GM21528 (cell line): ENCODE measurements at regions not wholly inside any gene's neighbourhood (a gene's known extent, or its start where the extent isn't known, plus 50 kb on each side); places are given as distances from the start of the nearest gene placed in this dataset.

Experiments
- ATAC-seq: cut with Tn5 transposase; IDR thresholded peaks from one replicate; pipeline ENCODE4 v1.9.1; 2021; ENCODE audit warnings: mild to moderate bottlenecking, moderate library complexity; ENCODE audit not compliant: unreplicated experiment, low FRiP score

DNA sequence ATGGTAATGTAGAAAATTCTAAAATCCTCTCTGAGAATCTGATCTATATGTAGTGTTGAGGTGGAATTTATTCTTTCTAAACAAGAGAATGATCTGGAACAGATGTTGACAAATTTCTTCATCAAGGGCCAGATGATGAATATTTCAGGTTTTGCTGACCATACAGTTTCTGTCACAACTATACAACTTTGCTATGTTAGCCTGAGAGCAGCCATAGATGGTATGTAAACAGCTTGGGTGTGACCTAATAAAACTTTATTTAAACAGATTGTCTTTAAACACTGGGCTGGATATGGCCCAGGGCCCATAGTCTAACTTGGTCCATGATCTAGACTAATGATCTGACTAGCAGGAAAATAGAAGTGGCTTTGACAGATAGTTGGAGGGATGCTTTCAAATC is 213.6 kb upstream of the CELF2 start:
- ATAC-seq: no peak

DNA sequence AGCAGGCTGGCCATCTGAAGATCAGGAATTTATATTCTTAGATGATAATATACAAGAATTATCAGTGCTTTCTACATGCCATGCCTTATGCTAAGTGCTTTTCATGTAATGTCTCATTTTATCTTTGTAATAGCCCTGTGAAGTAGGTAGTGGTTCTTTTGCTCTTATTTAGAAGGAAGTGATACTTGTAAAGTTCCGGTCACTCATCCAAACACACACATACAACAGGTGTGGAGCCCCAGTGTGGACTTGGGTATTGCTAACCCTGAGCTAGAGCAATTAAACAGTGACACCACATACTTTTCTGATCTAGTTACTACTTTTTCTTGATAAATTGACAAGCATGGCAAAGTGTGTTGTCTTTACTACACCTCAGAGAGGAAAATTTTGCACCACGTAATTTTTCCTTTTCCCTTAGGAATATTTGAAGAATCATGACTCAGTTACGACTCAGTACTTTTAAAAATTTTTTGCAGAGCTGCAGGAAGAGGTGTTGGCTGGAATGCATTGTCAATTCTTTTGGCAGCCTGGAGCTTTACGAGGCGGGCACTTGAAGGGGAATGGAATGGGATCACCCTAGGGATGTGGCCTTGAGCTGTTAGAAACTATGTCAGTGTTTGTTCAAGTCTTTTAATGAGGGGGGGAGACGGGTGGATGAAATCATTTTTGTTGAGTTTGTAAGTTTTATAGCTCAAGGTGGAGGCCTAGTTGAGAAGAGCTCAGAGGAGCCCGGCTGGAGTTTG is 212.5 kb upstream of the CELF2 start:
- ATAC-seq: no peak

DNA sequence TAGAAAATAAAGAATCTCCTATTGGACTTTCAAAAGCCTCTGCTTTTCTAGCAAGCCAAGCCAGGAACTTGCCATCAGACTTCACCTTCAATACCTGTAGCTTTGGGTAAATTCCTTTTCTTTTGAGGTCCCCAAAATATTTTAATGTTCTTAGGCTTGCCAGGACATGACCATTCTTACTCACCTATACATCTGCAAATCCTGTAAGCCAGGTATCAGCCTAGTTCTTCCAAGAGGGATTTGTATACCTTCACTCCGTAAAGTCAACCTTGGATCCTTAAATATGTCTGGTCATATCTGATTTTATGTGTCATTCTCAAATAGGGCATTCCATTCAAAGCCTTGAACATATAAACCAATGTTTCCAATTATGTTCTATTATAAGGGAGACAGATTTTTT is 210.6 kb upstream of the CELF2 start:
- ATAC-seq: no peak

GRCh38 chr10:10811562-10811961 is 206.1 kb upstream of the CELF2 start:
- ATAC-seq: no peak

GRCh38 chr10:10813656-10814055 is 204.0 kb upstream of the CELF2 start:
- no peak for ATAC-seq

- no peak for ATAC-seq
Observed at GRCh38 chr10:10814069-10814468, 203.6 kb upstream of the CELF2 start.

DNA sequence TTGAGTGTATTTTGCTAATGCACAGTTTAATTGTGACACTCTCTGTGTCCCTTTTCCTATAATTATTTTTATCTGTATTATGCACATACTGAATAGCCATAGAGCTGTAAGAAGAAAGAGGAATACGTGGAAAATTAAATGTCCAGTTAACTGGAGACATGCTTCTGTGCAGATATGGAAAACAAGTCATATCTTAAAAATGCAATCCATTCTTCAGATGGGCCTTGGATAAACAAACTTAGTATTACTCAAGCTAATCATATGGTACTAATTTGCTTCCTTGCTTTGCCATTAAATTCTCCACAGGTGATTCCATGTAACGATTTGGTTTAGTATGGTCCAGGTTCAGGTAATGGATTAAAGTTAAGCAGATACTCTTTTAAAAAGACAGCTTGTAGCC is 201.2 kb upstream of the CELF2 start:
- no peak for ATAC-seq

- ATAC-seq: no peak
Observed at GRCh38 chr10:10817609-10818008, 200.1 kb upstream of the CELF2 start.

- ATAC-seq: no peak
Observed at GRCh38 chr10:10818082-10818481, 199.6 kb upstream of the CELF2 start.

DNA sequence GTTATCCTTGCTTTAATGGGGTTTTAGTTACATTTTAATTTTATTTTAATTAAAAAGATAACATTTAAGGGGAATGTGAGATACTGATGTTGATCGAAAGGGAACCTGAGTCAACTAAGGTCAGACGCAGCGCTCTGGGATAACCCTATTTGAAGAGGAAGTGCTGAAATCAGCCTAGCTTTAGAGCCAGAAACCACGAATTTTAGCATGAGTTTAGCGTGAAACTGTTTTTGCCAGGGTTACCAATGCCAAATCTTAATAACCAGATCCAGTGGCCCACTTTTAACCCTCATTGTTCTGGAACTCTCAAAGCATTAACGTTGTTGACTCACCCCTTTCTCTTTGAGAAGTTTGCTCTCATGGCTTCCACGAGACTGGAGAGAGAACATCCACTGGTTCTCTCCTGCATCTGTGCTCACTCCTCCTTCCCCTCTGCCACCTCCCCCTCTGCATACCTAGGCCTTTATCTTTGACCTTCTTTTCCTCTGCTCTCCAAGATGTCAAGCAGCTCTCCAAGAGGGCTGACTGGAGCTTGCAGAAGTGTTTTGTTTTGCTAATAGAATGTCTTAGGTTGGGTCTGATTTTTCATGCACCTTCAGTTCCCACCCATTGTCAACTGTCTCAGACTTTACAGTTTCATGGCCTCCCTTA is 198.3 kb upstream of the CELF2 start:
- ATAC-seq: no peak

DNA sequence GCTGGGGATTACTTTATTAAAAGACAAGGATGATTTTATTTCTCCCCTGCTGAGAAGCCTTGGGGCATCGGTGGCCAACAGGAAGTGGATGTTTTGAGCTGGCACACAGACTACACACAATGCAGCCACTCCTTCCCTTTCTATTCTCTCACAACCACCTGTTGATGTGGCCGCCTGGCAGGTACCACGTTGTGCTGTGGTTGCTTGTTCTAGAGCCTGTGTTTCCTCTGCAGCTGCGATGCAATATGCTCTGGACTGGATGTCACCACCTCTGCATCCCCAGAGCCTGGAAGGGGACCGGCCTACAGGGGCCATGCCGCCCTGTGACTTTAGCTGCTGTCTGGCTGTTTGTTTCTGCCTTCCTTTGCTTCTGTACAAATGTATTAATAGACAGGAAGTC is 195.7 kb upstream of the CELF2 start:
- no peak for ATAC-seq

- no peak for ATAC-seq
Observed at GRCh38 chr10:10824591-10825148, 193.0 kb upstream of the CELF2 start.

- ATAC-seq: no peak
Observed at GRCh38 chr10:10826125-10826524, 191.5 kb upstream of the CELF2 start.

- no peak for ATAC-seq
Observed at GRCh38 chr10:10828623-10829022, 189.0 kb upstream of the CELF2 start.

DNA sequence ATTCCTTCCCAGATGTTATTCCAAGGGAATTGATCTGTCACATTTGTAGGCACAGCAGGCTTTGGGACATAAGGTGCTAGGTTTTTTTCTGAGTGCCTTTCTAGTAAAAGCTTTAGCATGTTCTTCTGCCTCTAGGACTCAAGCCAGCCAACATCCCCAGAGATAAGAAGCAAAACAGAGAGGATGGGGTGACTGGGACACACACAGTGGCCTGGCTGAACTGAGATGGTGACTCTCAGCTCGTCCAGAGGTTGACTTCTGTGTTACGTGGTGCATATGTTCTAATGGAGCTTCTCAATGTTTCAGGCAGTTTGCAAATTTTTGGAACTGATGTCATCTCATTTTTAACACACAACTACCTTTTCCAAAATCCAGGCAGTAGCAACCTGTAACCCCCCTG is 188.1 kb upstream of the CELF2 start:
- ATAC-seq: no peak

GRCh38 chr10:10830293-10830986 is 187.2 kb upstream of the CELF2 start:
- no peak for ATAC-seq

DNA sequence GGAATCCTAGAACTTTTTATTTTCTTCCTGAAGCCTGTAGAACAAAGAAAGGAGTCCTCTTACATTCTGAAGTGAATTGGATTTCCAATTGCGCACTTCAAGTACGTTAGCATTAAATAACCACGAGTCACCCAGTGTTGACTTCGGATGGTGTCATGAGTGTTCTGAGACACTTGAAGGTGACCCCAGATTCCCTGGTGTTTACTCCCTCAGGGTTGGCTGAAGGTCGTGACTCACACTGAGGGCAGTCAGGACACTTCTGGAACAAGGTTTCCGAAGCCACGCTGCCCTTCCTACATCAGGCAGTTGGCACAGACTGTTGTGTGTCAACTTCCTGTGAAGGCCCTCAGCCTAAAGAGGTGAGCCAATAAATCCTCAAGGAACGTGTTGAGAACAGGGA is 186.6 kb upstream of the CELF2 start:
- ATAC-seq: no peak

DNA sequence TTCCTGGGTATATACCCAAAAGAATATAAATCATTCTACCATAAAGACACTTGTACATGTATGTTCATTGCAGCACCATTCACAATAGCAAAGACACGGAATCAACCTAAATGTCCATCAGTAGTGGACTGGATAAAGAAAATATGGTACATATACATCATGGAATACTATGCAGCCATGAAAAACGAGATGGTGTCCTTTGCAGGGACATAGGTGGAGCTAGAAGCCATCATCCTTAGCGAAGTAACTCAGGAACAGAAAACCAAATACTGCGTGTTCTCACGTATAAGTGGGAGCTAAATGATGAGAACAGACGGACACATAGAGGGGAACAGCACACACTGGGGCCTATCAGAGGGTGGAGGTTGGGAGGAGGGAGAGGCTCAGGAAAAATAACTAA is 183.7 kb upstream of the CELF2 start:
- no peak for ATAC-seq

DNA sequence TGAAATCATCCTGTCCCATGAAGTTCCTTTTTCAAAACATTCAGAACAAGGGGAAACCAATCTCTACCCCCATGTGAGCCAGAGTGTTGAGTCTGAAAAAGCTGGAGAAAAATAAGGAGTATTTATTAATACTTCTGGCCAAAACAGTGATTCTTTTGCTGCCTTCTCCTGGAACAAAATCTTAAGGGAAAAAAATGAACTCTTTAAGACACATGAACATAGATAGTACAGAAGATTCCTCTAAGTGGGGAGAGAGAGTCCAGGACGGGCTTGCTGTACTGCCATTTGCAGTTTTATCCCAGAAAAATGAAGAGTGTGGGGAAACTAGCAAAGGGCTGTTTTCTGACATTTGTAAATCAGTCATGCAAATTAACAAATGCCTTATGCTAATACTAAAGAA is 173.4 kb upstream of the CELF2 start:
- ATAC-seq: no peak

DNA sequence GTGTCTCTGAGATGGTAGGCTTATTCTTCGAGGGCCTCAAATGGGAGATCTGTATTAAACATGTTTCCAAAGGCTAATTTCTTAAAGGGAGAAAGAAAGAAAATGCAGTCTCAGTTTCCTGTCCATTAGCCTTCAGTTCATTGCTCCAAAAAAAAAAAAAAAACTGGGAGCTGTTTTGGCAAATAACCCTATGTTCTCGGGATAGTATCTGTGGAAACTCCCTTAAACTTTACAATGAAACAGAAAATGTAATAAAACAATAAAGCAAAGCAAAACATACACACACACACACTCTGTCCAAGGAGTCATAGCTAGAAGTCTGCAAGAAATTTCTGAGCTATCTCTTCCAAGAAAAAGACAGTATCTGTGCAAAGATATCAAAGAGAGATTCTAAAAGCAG is 172.5 kb upstream of the CELF2 start:
- ATAC-seq: no peak

DNA sequence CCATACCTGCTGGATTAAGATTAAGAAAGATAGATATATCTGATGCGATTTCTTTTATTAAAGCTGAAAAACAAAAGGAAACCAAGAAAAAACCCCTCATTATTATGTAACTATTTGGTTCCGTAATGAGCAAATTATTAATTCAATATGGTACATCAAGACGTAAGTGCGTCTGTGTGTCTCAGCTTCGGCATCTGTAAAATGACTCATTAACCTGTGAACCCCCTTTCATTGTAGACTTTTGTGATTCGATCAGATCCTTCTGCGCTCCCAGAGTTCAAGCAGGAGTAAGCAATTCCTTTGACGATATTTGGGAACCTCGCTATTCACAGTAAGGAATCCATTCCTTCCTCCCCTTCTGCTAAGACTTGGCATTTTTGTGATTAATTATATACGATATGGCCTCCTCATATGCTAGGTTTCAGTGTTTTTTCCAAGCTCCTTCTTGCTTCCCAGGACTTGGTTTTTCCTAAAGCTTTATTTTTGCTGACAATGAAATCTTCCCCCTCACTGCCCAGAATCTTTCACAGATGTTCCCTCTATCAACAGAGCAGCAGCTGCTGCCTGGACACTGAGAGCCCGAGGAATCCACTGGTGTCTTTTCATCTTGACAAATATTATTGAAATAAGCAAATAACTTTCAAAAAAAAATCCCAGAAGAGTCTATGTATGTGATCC is 171.7 kb upstream of the CELF2 start:
- ATAC-seq: no peak
